ENCODE measurements at regions not wholly inside any gene's neighbourhood (a gene's known extent, or its start where the extent isn't known, plus 50 kb on each side); places are given as distances from the start of the nearest gene placed in this dataset.

GRCh38 chr10:78902815-78903214, 166.0 kb upstream of the ZMIZ1 start:
- no peak for DNase-seq

- peak; percentile 13 for DNase-seq
Observed at GRCh38 chr10:78903341-78903940, 165.3 kb upstream of the ZMIZ1 start.

- peak; percentile 16 for DNase-seq
Observed at GRCh38 chr10:78904196-78904595, 164.6 kb upstream of the ZMIZ1 start.

GRCh38 chr10:78905015-78905956, 163.5 kb upstream of the ZMIZ1 start:
- DNase-seq = peak; percentile 2

GRCh38 chr10:78905957-78906308, 162.8 kb upstream of the ZMIZ1 start:
- peak; percentile 2 for DNase-seq

GRCh38 chr10:78906734-78907390, 161.9 kb upstream of the ZMIZ1 start:
- DNase-seq = no peak

- DNase-seq = no peak
Observed at GRCh38 chr10:78907551-78908211, 161.1 kb upstream of the ZMIZ1 start.

- no peak for DNase-seq
Observed at GRCh38 chr10:78909221-78909620, 159.5 kb upstream of the ZMIZ1 start.

- no peak for DNase-seq
Observed at GRCh38 chr10:78910021-78910420, 158.7 kb upstream of the ZMIZ1 start.

GRCh38 chr10:78910476-78910875, 158.3 kb upstream of the ZMIZ1 start:
- DNase-seq = no peak

GRCh38 chr10:78910886-78911285, 157.9 kb upstream of the ZMIZ1 start:
- DNase-seq = no peak

GRCh38 chr10:78911533-78912340, 157.0 kb upstream of the ZMIZ1 start:
- no peak for DNase-seq

GRCh38 chr10:78912361-78913218, 156.2 kb upstream of the ZMIZ1 start:
- DNase-seq = no peak

- no peak for DNase-seq
Observed at GRCh38 chr10:78913219-78914059, 155.3 kb upstream of the ZMIZ1 start.

- no peak for DNase-seq
Observed at GRCh38 chr10:78914060-78914378, 154.7 kb upstream of the ZMIZ1 start.

- DNase-seq = no peak
Observed at GRCh38 chr10:78914502-78915189, 154.1 kb upstream of the ZMIZ1 start.

- no peak for DNase-seq
Observed at GRCh38 chr10:78915190-78915518, 153.6 kb upstream of the ZMIZ1 start.

- DNase-seq = no peak
Observed at GRCh38 chr10:78916227-78916626, 152.5 kb upstream of the ZMIZ1 start.

GRCh38 chr10:78919181-78919966, 149.4 kb upstream of the ZMIZ1 start:
- DNase-seq = no peak

Data from stimulated activated CD8-positive, alpha-beta memory T cell treated with anti-CD3 and anti-CD28 coated beads, Interleukin-4, amount 100 ng/mL, for 48 hours (primary cell).